Esophagus muscularis mucosa (tissue), 4 donors: ENCODE measurements at regions not wholly inside any gene's neighbourhood (a gene's known extent, or its start where the extent isn't known, plus 50 kb on each side); places are given as distances from the start of the nearest gene placed in this dataset.

Source experiments
- DNase-seq: peaks from one replicate; pipeline ENCODE4 v3.0.0-alpha.2; 2017; ENCODE audit errors: extremely low spot score
- H3K27ac ChIP-seq, 4 donors: fragments of 200-600 bp; sonication (generic); replicated peaks in 1 of 4; 1 replicate in 3 of 4; 2 replicates in 1 of 4; pipeline ENCODE4 v1.5.1; 2016 to 2019; ENCODE audit warnings: mild to moderate bottlenecking in 1 of 4
- H3K27me3 ChIP-seq, 4 donors: fragments of 200-600 bp; sonication (generic); one replicate each; pipeline versions ENCODE4 v1.5.1 to v1.6.0; 2016 to 2019
- H3K36me3 ChIP-seq, 4 donors: fragments of 200-600 bp; sonication (generic); one replicate each; pipeline ENCODE4 v1.5.1; 2016 to 2019
- H3K4me1 ChIP-seq, 4 donors: fragments of 200-600 bp; sonication (generic); one replicate each; pipeline ENCODE4 v1.5.1; 2016 to 2019
- H3K4me3 ChIP-seq, 4 donors: fragments of 200-600 bp; sonication (generic); 1 replicate in 2 of 4; 2 replicates in 2 of 4; pipeline ENCODE4 v1.5.1; 2016 to 2019; ENCODE audit warnings: mild to moderate bottlenecking in 4 of 4, moderate library complexity in 1 of 4
- H3K9me3 ChIP-seq, 4 donors: fragments of 200-600 bp; sonication (generic); 1 replicate in 3 of 4; 2 replicates in 1 of 4; pipeline ENCODE4 v1.5.1; 2016 to 2019
- CTCF ChIP-seq, 3 experiments: fragments of 200-600 bp in 2 of 3; fragments of 450-650 bp in 1 of 3; sonication (generic) in 2 of 3; IDR thresholded peaks; one replicate each; pipeline ENCODE4 v1.5.1; 2017 to 2019; ENCODE audit warnings: antibody characterized with exemption in 3 of 3, mild to moderate bottlenecking in 2 of 3, moderate library complexity in 1 of 3
- EP300 ChIP-seq: sonication (generic); formaldehyde crosslinking; IDR thresholded peaks from one replicate; pipeline ENCODE4 v1.6.1; 2017; ENCODE audit warnings: antibody characterized with exemption
- POLR2A ChIP-seq: fragments of 450-650 bp; IDR thresholded peaks from one replicate; pipeline ENCODE4 v1.6.1; 2017; ENCODE audit warnings: antibody characterized with exemption, moderate library complexity, mild to moderate bottlenecking, low read depth
- POLR2AphosphoS5 ChIP-seq, 2 donors: sonication (generic); formaldehyde crosslinking; IDR thresholded peaks; one replicate each; pipeline ENCODE4 v1.6.1; 2017; ENCODE audit warnings: antibody characterized with exemption in 2 of 2
- WGBS: methylation state at CpG from one replicate; pipeline ENCODE4 v1.1.5; 2018; 5-methylcytosine and 5-hydroxymethylcytosine counted together
- intact Hi-C: fragments of 100-400 bp; cut with DNase I; formaldehyde crosslinking; loops from one replicate; pipeline ENCODE4 v1.15.1; 2023

GRCh38 chr2:128568106-128568505, 249.4 kb upstream of the HS6ST1 start:
- H3K27me3 ChIP-seq: no peaks in the 10 kb centered on the region
- peaks cover 0 to 11% (median 9%) of the 10 kb centered on the region in 4 donors for H3K4me1 ChIP-seq
- no peaks in the 10 kb centered on the region for H3K9me3 ChIP-seq
- intact Hi-C loops: no loop called here
- TF ChIP-seq CTCF (IDR thresholded peaks at IDR 0.05) (no peak), POLR2A (no peak), EP300 (no peak), POLR2AphosphoS5 (IDR thresholded peaks at IDR 0.05) (no peak)
- no peaks in the 10 kb centered on the region for H3K36me3 ChIP-seq
- no peak overlapping the region for H3K27ac ChIP-seq
- no peak overlapping the region for H3K4me3 ChIP-seq
- WGBS: 66% methylated on average over 5 of the region's 5 CpGs
- peak; percentile 26 for DNase-seq

GRCh38 chr2:128573116-128573515, 254.4 kb upstream of the HS6ST1 start:
- 93% methylated on average over 7 of the region's 7 CpGs for WGBS
- Histone ChIP-seq H3K36me3 (no peaks in the 10 kb centered on the region), H3K4me3 (no peak overlapping the region), H3K27ac (no peak overlapping the region), H3K27me3 (no peaks in the 10 kb centered on the region), H3K4me1 (no peaks in the 10 kb centered on the region), H3K9me3 (no peaks in the 10 kb centered on the region)
- intact Hi-C loops: no loop called here
- DNase-seq: peak; percentile 80
- TF ChIP-seq CTCF (IDR thresholded peaks at IDR 0.05) (no peak), POLR2A (no peak), POLR2AphosphoS5 (IDR thresholded peaks at IDR 0.05) (no peak), EP300 (no peak)

- Histone ChIP-seq H3K27ac (no peak overlapping the region), H3K4me3 (no peak overlapping the region), H3K27me3 (no peaks in the 10 kb centered on the region), H3K36me3 (no peaks in the 10 kb centered on the region), H3K9me3 (no peaks in the 10 kb centered on the region), H3K4me1 (no peaks in the 10 kb centered on the region)
- 84% methylated on average over 4 of the region's 4 CpGs for WGBS
- peak; percentile 19 for DNase-seq
- TF ChIP-seq POLR2AphosphoS5 (IDR thresholded peaks at IDR 0.05): no peak
- TF ChIP-seq POLR2A: no peak
- no peak for TF ChIP-seq EP300
- no peak for TF ChIP-seq CTCF (IDR thresholded peaks at IDR 0.05)
- intact Hi-C loops: no loop called here
These were observed 254.9 kb upstream of the HS6ST1 start for GRCh38 chr2:128573531-128573930.

- no peak overlapping the region for H3K4me3 ChIP-seq
- intact Hi-C loops: no loop called here
- 94% methylated on average over 7 of the region's 7 CpGs for WGBS
- DNase-seq: peak; percentile 79
- H3K4me1 ChIP-seq: no peaks in the 10 kb centered on the region
- no peak overlapping the region for H3K27ac ChIP-seq
- H3K36me3 ChIP-seq: no peaks in the 10 kb centered on the region
- TF ChIP-seq EP300: no peak
- H3K9me3 ChIP-seq: no peaks in the 10 kb centered on the region
- no peaks in the 10 kb centered on the region for H3K27me3 ChIP-seq
These were observed 258.7 kb upstream of the HS6ST1 start for GRCh38 chr2:128577141-128577930.

- Histone ChIP-seq H3K36me3 (no peaks in the 10 kb centered on the region), H3K27ac (no peak overlapping the region), H3K4me3 (no peak overlapping the region), H3K4me1 (no peaks in the 10 kb centered on the region), H3K9me3 (no peaks in the 10 kb centered on the region), H3K27me3 (no peaks in the 10 kb centered on the region)
- peak; percentile 66 for DNase-seq
- intact Hi-C loops: no loop called here
- 79% methylated on average over 10 of the region's 10 CpGs for WGBS
- TF ChIP-seq POLR2AphosphoS5 (IDR thresholded peaks at IDR 0.05): no peak
- TF ChIP-seq POLR2A: no peak
- no peak for TF ChIP-seq CTCF (IDR thresholded peaks at IDR 0.05)
- TF ChIP-seq EP300: no peak
These were observed 260.0 kb upstream of the HS6ST1 start for GRCh38 chr2:128578406-128579390.
